Ishikawa (cell line): ENCODE measurements at regions not wholly inside any gene's neighbourhood (a gene's known extent, or its start where the extent isn't known, plus 50 kb on each side); places are given as distances from the start of the nearest gene placed in this dataset.

Experiments used
- CREB1 ChIP-seq: IDR thresholded peaks from 2 replicates; pipeline ENCODE4 v1.6.1; 2012; ENCODE audit warnings: low read depth
- EP300 ChIP-seq: IDR thresholded peaks from 2 replicates; pipeline ENCODE4 v1.6.1; 2012; ENCODE audit warnings: borderline replicate concordance
- FOXM1 ChIP-seq: IDR thresholded peaks from 2 replicates; pipeline ENCODE4 v1.6.1; 2012; ENCODE audit warnings: low read depth, borderline replicate concordance
- MAX ChIP-seq: IDR thresholded peaks from 2 replicates; pipeline ENCODE4 v1.6.1; 2012
- NFIC ChIP-seq: IDR thresholded peaks from 2 replicates; pipeline ENCODE4 v1.6.1; 2012
- RAD21 ChIP-seq: IDR thresholded peaks from 2 replicates; pipeline ENCODE4 v1.6.1; 2012; ENCODE audit warnings: low read depth
- REST ChIP-seq: IDR thresholded peaks from 2 replicates; pipeline ENCODE4 v1.6.1; 2012; ENCODE audit warnings: low read depth, mild to moderate bottlenecking
- TAF1 ChIP-seq: IDR thresholded peaks from 2 replicates; pipeline ENCODE4 v1.6.1; 2012; ENCODE audit warnings: low read depth, mild to moderate bottlenecking
- TCF12 ChIP-seq: IDR thresholded peaks from 2 replicates; pipeline ENCODE4 v1.6.1; 2012; ENCODE audit warnings: low read depth
- TEAD4 ChIP-seq: IDR thresholded peaks from 2 replicates; pipeline ENCODE4 v1.6.1; 2012
- YY1 ChIP-seq: IDR thresholded peaks from 2 replicates; pipeline ENCODE4 v1.6.1; 2012; ENCODE audit warnings: low read depth

GRCh38 chr4:107453987-107454386 lies 266.0 kb downstream of the PAPSS1 start:
- TF ChIP-seq RAD21 (no peak), EP300 (no peak), YY1 (no peak), MAX (no peak), TEAD4 (no peak), CREB1 (no peak), FOXM1 (no peak), REST (no peak), TAF1 (no peak), NFIC (no peak), TCF12 (no peak)
